Endothelial cell of umbilical vein (primary cell): ENCODE measurements at regions not wholly inside any gene's neighbourhood (a gene's known extent, or its start where the extent isn't known, plus 50 kb on each side); places are given as distances from the start of the nearest gene placed in this dataset.

Experiments
- BruUV-seq: library from RNA; stranded (reverse); fragments of 400-500 nt; replicated peaks from 2 replicates; lab custom pipeline; 2021; lab: Mats Ljungman, UMichigan
- CTCF ChIA-PET: fragments of 300-600, 350-600 bp; sonication (Branson Sonifier 250); formaldehyde crosslinking; loops from one replicate; lab custom pipeline; 2021; ENCODE audit warnings: antibody characterized with exemption, inconsistent platforms; lab: Charles Lee
- POLR2A ChIA-PET: fragments of 300-600, 350-600 bp; sonication (Branson Sonifier 250); formaldehyde crosslinking; loops from one replicate; lab custom pipeline; 2021; ENCODE audit warnings: antibody characterized with exemption, inconsistent platforms; lab: Charles Lee
- DNase-seq: peaks from one replicate; pipeline ENCODE4 v3.0.0-alpha.2; 2011; ENCODE audit warnings: low read depth, low spot score
- FAIRE-seq: peaks from 2 replicates; lab custom pipeline; 2011; peaks lifted over from hg19 to GRCh38; lab: Jason Lieb, UNC
- H2AFZ ChIP-seq: 2 replicates; pipeline ENCODE4 v1.6.0; 2012; ENCODE audit warnings: low read depth, low read length, control low read depth, inconsistent platforms
- H3K27ac ChIP-seq: 2 replicates; pipeline ENCODE4 v1.5.1; 2011; ENCODE audit warnings: low read depth, mild to moderate bottlenecking, control low read depth, low read length, moderate library complexity; ENCODE audit not compliant: insufficient read depth
- H3K27me3 ChIP-seq, 2 experiments: 2 replicates each; pipeline versions ENCODE4 v1.6.0 to v1.6.1; 2011; ENCODE audit warnings: low read length in 2 of 2, mixed read lengths in 1 of 2; ENCODE audit not compliant: control insufficient read depth in 2 of 2, insufficient read depth in 2 of 2
- H3K36me3 ChIP-seq, 2 experiments: 2 replicates in 1 of 2; 3 replicates in 1 of 2; pipeline ENCODE4 v1.5.1; 2011; ENCODE audit warnings: low read length in 2 of 2, mild to moderate bottlenecking in 1 of 2, moderate library complexity in 1 of 2; ENCODE audit not compliant: control insufficient read depth in 2 of 2, insufficient read depth in 2 of 2; ENCODE audit errors: extremely low read depth in 1 of 2
- H3K4me1 ChIP-seq: 3 replicates; pipeline ENCODE4 v1.5.1; 2011; ENCODE audit warnings: mild to moderate bottlenecking, low read length; ENCODE audit not compliant: control insufficient read depth, insufficient read depth; ENCODE audit errors: extremely low read depth
- H3K4me2 ChIP-seq: 2 replicates; pipeline ENCODE4 v1.6.1; 2011; ENCODE audit warnings: low read length, control low read depth, mixed read lengths; ENCODE audit not compliant: insufficient read depth
- H3K4me3 ChIP-seq, 3 experiments: fragments of 200-600 bp in 1 of 3; sonication (generic), shearing (Covaris generic) in 1 of 3; replicated peaks in 1 of 3; 2 replicates each; pipeline ENCODE4 v1.5.1; 2011 to 2016; ENCODE audit warnings: control low read depth in 3 of 3, low read length in 3 of 3, mild to moderate bottlenecking in 2 of 3, inconsistent platforms in 1 of 3, low read depth in 1 of 3, moderate library complexity in 1 of 3; ENCODE audit not compliant: insufficient read depth in 1 of 3
- H3K79me2 ChIP-seq: 2 replicates; pipeline ENCODE4 v1.6.0; 2012; ENCODE audit warnings: low read length, inconsistent platforms; ENCODE audit not compliant: control insufficient read depth, insufficient read depth
- H3K9ac ChIP-seq: replicated peaks from 2 replicates; pipeline ENCODE3; 2011; ENCODE audit warnings: low read length, control low read depth; ENCODE audit not compliant: insufficient read depth; ENCODE audit errors: extremely low read depth
- H3K9me1 ChIP-seq: replicated peaks from 3 replicates; pipeline ENCODE4 v1.6.0; 2011; ENCODE audit warnings: mild to moderate bottlenecking, low read length; ENCODE audit not compliant: control insufficient read depth, insufficient read depth; ENCODE audit errors: extremely low read depth
- H3K9me3 ChIP-seq: replicated peaks from 2 replicates; pipeline ENCODE4 v1.5.1; 2012; ENCODE audit warnings: low read length, inconsistent platforms; ENCODE audit not compliant: control insufficient read depth, insufficient read depth
- H4K20me1 ChIP-seq: replicated peaks from 2 replicates; pipeline ENCODE3; 2011; ENCODE audit warnings: mild to moderate bottlenecking, low read length; ENCODE audit not compliant: control insufficient read depth, insufficient read depth; ENCODE audit errors: extremely low read depth
- CTCF ChIP-seq, 2 donors: IDR thresholded peaks; 1 replicate in 1 of 2; 2 replicates in 1 of 2; pipeline ENCODE4 v1.5.1; 2011; ENCODE audit warnings: low read length in 2 of 2, mild to moderate bottlenecking in 2 of 2, moderate library complexity in 2 of 2, control low read depth in 1 of 2, inconsistent platforms in 1 of 2, low read depth in 1 of 2; ENCODE audit not compliant: insufficient read depth in 1 of 2; ENCODE audit errors: extremely low read depth in 1 of 2
- EZH2 ChIP-seq: IDR thresholded peaks from 2 replicates; pipeline ENCODE4 v1.6.1; 2012; ENCODE audit warnings: borderline replicate concordance, low read depth, mild to moderate bottlenecking, moderate library complexity, low read length, inconsistent platforms; ENCODE audit not compliant: severe bottlenecking
- FOS ChIP-seq: IDR thresholded peaks from 2 replicates; pipeline ENCODE4 v1.6.1; 2011; ENCODE audit warnings: mild to moderate bottlenecking, low read length, moderate library complexity, borderline replicate concordance; ENCODE audit not compliant: insufficient read depth
- GATA2 ChIP-seq: IDR thresholded peaks from 2 replicates; pipeline ENCODE4 v1.7.0; 2011; ENCODE audit warnings: low read depth, mild to moderate bottlenecking, moderate library complexity, mixed read lengths, low read length; ENCODE audit not compliant: insufficient read length, insufficient read depth
- JUN ChIP-seq: IDR thresholded peaks from 2 replicates; pipeline ENCODE4 v1.6.1; 2011; ENCODE audit warnings: borderline replicate concordance, low read depth; ENCODE audit not compliant: insufficient read length, insufficient read depth
- MYC ChIP-seq: IDR thresholded peaks from one replicate; pipeline ENCODE4 v1.6.1; 2011; ENCODE audit warnings: mild to moderate bottlenecking, low read depth, low read length
- POLR2A ChIP-seq: IDR thresholded peaks from 2 replicates; pipeline ENCODE4 v1.6.1; 2012; ENCODE audit warnings: low read depth, mild to moderate bottlenecking, control low read depth, low read length
- POLR2AphosphoS5 ChIP-seq: IDR thresholded peaks from 2 replicates; pipeline ENCODE4 v1.6.1; 2012; ENCODE audit warnings: low read depth, mild to moderate bottlenecking, control low read depth, low read length, moderate library complexity; ENCODE audit not compliant: insufficient read depth
- dilution Hi-C: fragments of 300-500 bp; cut with MboI; formaldehyde crosslinking; loops from one replicate; pipeline ENCODE4 v1.15.0; 2019; ENCODE audit warnings: low sequenced_read_pairs; ENCODE audit not compliant: extremely low pct_ligation_motif_present
- intact Hi-C: fragments of 100-400 bp; cut with micrococcal nuclease; formaldehyde crosslinking; loops from one replicate; pipeline ENCODE4 v1.10.0; 2022
- TF ChIP-seq, protein P1 (sequence below): IDR thresholded peaks from 2 replicates; pipeline ENCODE4 v1.6.1; 2011; ENCODE audit not compliant: insufficient read depth, insufficient read length

DNA sequence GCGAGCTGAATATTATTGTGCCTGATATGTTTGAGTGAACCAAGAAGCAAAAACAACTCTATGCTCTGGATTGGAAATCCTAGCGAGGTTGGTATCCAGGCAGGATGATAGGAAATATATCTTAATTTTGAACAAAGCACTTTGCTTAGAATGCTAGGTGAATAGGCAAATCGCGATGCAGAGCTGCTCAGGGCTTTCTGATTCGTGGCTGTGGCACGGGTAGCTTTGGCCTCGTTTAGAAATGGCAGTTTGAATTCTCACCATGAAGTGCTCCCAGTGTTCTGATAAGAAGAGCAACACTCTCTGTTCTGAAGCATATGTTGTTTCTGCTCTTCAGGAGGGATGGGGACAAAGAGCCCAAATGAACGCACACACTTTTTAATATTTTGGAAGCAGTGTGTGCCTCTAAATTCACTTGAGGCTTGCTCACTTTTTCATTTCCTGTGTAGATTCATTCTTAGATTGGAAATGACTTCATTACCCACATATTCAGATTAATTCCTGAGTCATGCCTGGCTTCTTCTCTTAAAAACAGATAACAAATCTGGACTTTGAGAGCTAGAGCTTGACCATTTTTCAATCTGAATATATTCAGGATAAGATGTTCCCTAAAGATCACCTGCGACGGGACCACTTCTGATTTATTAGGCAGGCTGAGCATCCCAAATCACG, 200.9 kb downstream of the RPAP3 start:
- Histone ChIP-seq H3K4me1 (peaks cover 13% of the 10 kb centered on the region), H3K4me3 (no peak overlapping the region), H2AFZ (peak overlapping the region; percentile 41), H3K27ac (peak overlapping the region; percentile 15), H3K9me3 (no peaks in the 10 kb centered on the region), H4K20me1 (no peaks in the 10 kb centered on the region), H3K27me3 (no peaks in the 10 kb centered on the region), H3K79me2 (no peaks in the 10 kb centered on the region), H3K36me3 (no peaks in the 10 kb centered on the region), H3K9me1 (no peaks in the 10 kb centered on the region), H3K4me2 (peak overlapping the region; percentile 49), H3K9ac (no peak overlapping the region)
- intact Hi-C loops (no loop called here), dilution Hi-C loops (no loop called here)
- FAIRE-seq (peak; percentile 46), DNase-seq (peak; percentile 41)
- POLR2A ChIA-PET, result no interaction called here
- no TSS peak for BruUV-seq
- TF ChIP-seq, protein P1, sequence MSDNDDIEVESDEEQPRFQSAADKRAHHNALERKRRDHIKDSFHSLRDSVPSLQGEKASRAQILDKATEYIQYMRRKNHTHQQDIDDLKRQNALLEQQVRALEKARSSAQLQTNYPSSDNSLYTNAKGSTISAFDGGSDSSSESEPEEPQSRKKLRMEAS, result no peak
- TF ChIP-seq POLR2AphosphoS5 (no peak), JUN (peak; percentile 34), FOS (peak; percentile 66), GATA2 (peak; percentile 86), MYC (no peak)
- CTCF ChIA-PET, result interaction anchor here (0.7 to 1.6 kb wide), 4 partner anchors 14 to 483 kb away, joined by 3 to 5 read pairs (median 4); no protein-coding TSS in a partner anchor

GRCh38 chr12:47493801-47494200, 212.0 kb downstream of the RPAP3 start:
- Histone ChIP-seq H3K4me2 (no peak overlapping the region), H3K4me1 (no peaks in the 10 kb centered on the region), H3K79me2 (no peaks in the 10 kb centered on the region), H2AFZ (no peak overlapping the region), H3K27me3 (peaks cover 9 to 10% of the 10 kb centered on the region in 2 experiments), H3K9ac (no peak overlapping the region), H3K27ac (no peak overlapping the region), H3K9me3 (no peaks in the 10 kb centered on the region), H3K9me1 (no peaks in the 10 kb centered on the region), H4K20me1 (no peaks in the 10 kb centered on the region), H3K36me3 (no peaks in the 10 kb centered on the region), H3K4me3 (no peak overlapping the region)
- intact Hi-C loops, result no loop called here
- BruUV-seq, result no TSS peak
- FAIRE-seq (no peak), DNase-seq (no peak)
- dilution Hi-C loops, result no loop called here
- TF ChIP-seq MYC, result no peak
- no peak for TF ChIP-seq JUN
- TF ChIP-seq CTCF (IDR thresholded peaks at IDR 0.05; ENCODE audit: extremely low read depth in 1 of 2, insufficient read depth in 1 of 2, low read depth in 1 of 2, low read length in 2 of 2), result no peak
- no peak for TF ChIP-seq FOS
- TF ChIP-seq, protein P1, result no peak
- no peak for TF ChIP-seq POLR2AphosphoS5
- TF ChIP-seq POLR2A, result no peak
- no peak for TF ChIP-seq EZH2
- TF ChIP-seq GATA2, result no peak
- ChIA-PET CTCF (no interaction called here), POLR2A (no interaction called here)
